Panc1 (cell line): ENCODE measurements at regions not wholly inside any gene's neighbourhood (a gene's known extent, or its start where the extent isn't known, plus 50 kb on each side); places are given as distances from the start of the nearest gene placed in this dataset.

Source experiments
- POLR2AphosphoS5 ChIP-seq: IDR thresholded peaks from 2 replicates; pipeline ENCODE4 v1.6.1; 2012; ENCODE audit warnings: mild to moderate bottlenecking, low read depth, low read length, moderate library complexity
- SIN3A ChIP-seq: IDR thresholded peaks from 2 replicates; pipeline ENCODE4 v1.6.1; 2012; ENCODE audit warnings: low read depth, mild to moderate bottlenecking, low read length, moderate library complexity, borderline replicate concordance; ENCODE audit not compliant: insufficient read depth
- TF ChIP-seq, protein P1 (sequence below): fragments of 450-650 bp; IDR thresholded peaks from 2 replicates; pipeline ENCODE4 v1.5.1; 2017; ENCODE audit warnings: mild to moderate bottlenecking
- TF ChIP-seq, protein P2 (sequence below), 2 experiments: IDR thresholded peaks; 2 replicates each; pipeline ENCODE4 v1.6.1; 2011 to 2012; ENCODE audit warnings: low read depth in 2 of 2, control low read depth in 1 of 2, low read length in 1 of 2, mild to moderate bottlenecking in 1 of 2, moderate library complexity in 1 of 2; ENCODE audit not compliant: insufficient read depth in 1 of 2

GRCh38 chr4:164508097-164508496 is 245.8 kb upstream of the SMIM31 start:
- TF ChIP-seq, protein P1, sequence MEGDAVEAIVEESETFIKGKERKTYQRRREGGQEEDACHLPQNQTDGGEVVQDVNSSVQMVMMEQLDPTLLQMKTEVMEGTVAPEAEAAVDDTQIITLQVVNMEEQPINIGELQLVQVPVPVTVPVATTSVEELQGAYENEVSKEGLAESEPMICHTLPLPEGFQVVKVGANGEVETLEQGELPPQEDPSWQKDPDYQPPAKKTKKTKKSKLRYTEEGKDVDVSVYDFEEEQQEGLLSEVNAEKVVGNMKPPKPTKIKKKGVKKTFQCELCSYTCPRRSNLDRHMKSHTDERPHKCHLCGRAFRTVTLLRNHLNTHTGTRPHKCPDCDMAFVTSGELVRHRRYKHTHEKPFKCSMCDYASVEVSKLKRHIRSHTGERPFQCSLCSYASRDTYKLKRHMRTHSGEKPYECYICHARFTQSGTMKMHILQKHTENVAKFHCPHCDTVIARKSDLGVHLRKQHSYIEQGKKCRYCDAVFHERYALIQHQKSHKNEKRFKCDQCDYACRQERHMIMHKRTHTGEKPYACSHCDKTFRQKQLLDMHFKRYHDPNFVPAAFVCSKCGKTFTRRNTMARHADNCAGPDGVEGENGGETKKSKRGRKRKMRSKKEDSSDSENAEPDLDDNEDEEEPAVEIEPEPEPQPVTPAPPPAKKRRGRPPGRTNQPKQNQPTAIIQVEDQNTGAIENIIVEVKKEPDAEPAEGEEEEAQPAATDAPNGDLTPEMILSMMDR = no peak
- no peak for TF ChIP-seq POLR2AphosphoS5
- TF ChIP-seq, protein P2, sequence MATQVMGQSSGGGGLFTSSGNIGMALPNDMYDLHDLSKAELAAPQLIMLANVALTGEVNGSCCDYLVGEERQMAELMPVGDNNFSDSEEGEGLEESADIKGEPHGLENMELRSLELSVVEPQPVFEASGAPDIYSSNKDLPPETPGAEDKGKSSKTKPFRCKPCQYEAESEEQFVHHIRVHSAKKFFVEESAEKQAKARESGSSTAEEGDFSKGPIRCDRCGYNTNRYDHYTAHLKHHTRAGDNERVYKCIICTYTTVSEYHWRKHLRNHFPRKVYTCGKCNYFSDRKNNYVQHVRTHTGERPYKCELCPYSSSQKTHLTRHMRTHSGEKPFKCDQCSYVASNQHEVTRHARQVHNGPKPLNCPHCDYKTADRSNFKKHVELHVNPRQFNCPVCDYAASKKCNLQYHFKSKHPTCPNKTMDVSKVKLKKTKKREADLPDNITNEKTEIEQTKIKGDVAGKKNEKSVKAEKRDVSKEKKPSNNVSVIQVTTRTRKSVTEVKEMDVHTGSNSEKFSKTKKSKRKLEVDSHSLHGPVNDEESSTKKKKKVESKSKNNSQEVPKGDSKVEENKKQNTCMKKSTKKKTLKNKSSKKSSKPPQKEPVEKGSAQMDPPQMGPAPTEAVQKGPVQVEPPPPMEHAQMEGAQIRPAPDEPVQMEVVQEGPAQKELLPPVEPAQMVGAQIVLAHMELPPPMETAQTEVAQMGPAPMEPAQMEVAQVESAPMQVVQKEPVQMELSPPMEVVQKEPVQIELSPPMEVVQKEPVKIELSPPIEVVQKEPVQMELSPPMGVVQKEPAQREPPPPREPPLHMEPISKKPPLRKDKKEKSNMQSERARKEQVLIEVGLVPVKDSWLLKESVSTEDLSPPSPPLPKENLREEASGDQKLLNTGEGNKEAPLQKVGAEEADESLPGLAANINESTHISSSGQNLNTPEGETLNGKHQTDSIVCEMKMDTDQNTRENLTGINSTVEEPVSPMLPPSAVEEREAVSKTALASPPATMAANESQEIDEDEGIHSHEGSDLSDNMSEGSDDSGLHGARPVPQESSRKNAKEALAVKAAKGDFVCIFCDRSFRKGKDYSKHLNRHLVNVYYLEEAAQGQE (IDR thresholded peaks at IDR 0.05; ENCODE audit: insufficient read depth in 1 of 2, low read depth in 2 of 2, low read length in 1 of 2) = no peak
- TF ChIP-seq SIN3A = no peak
